Breast epithelium (tissue), 3 donors: ENCODE measurements at regions not wholly inside any gene's neighbourhood (a gene's known extent, or its start where the extent isn't known, plus 50 kb on each side); places are given as distances from the start of the nearest gene placed in this dataset.

ENCODE experiments used
- CTCF ChIP-seq, 3 donors: fragments of 450-650 bp; IDR thresholded peaks; one replicate each; pipeline ENCODE4 v1.5.1; 2016 to 2017; ENCODE audit warnings: antibody characterized with exemption in 3 of 3, mild to moderate bottlenecking in 3 of 3, moderate library complexity in 3 of 3
- POLR2A ChIP-seq: fragments of 450-650 bp; IDR thresholded peaks from one replicate; pipeline ENCODE4 v1.6.1; 2016; ENCODE audit warnings: antibody characterized with exemption, mild to moderate bottlenecking, moderate library complexity

- TF ChIP-seq POLR2A (no peak), CTCF (IDR thresholded peaks at IDR 0.05) (no peak)
Measured at GRCh38 chr3:113057117-113057516, 66.3 kb downstream of the GTPBP8 start.
